ENCODE measurements at regions not wholly inside any gene's neighbourhood (a gene's known extent, or its start where the extent isn't known, plus 50 kb on each side); places are given as distances from the start of the nearest gene placed in this dataset.
"Not testable (repeated sequence)": the region's sequence is repeated elsewhere in the genome, so short reads cannot be mapped to it uniquely, and the experiment has no call there.

GRCh38 chr2:21379668-21380067 lies 255.9 kb downstream of the TDRD15 start:
- not testable (repeated sequence) for TF ChIP-seq CTCF (IDR thresholded peaks at IDR 0.05; ENCODE audit: borderline replicate concordance, extremely low read depth, low read length, poor library complexity, severe bottlenecking); EZH2 (IDR thresholded peaks at IDR 0.05; ENCODE audit: borderline replicate concordance, low read depth, low read length, severe bottlenecking)

Measured in DND-41 (cell line).